AG10803 (cell line): ENCODE measurements at regions not wholly inside any gene's neighbourhood (a gene's known extent, or its start where the extent isn't known, plus 50 kb on each side); places are given as distances from the start of the nearest gene placed in this dataset.

Source experiments
- DNase-seq: peaks from one replicate; pipeline ENCODE4 v3.0.0; 2010; ENCODE audit warnings: low read depth
- H3K4me3 ChIP-seq: 2 replicates; pipeline ENCODE4 v1.5.1; 2011; ENCODE audit warnings: mild to moderate bottlenecking, low read length, control low read depth
- CTCF ChIP-seq: conservative IDR thresholded peaks from 2 replicates; pipeline ENCODE4 v1.5.1; 2011; ENCODE audit warnings: mild to moderate bottlenecking, low read length, control low read depth, inconsistent platforms

- H3K4me3 ChIP-seq = no peak overlapping the region
- TF ChIP-seq CTCF = no peak
- DNase-seq = no peak
Observed at GRCh38 chr5:164000819-164001218, 495.4 kb downstream of the MAT2B start.

GRCh38 chr5:164002214-164002613 is 496.8 kb downstream of the MAT2B start:
- TF ChIP-seq CTCF = no peak
- DNase-seq = no peak
- H3K4me3 ChIP-seq = no peak overlapping the region

- no peak overlapping the region for H3K4me3 ChIP-seq
- no peak for TF ChIP-seq CTCF
- DNase-seq = peak; percentile 5
Observed at GRCh38 chr5:164002628-164003027, 497.2 kb downstream of the MAT2B start.

GRCh38 chr5:164005071-164005470 is 499.7 kb downstream of the MAT2B start:
- no peak for DNase-seq
- TF ChIP-seq CTCF = no peak

GRCh38 chr5:164007064-164007463 is 501.6 kb downstream of the MAT2B start:
- DNase-seq = no peak
- no peak overlapping the region for H3K4me3 ChIP-seq
- no peak for TF ChIP-seq CTCF

More at GRCh38 chr5:164005071-164005470, 499.7 kb downstream of the MAT2B start:
- no peak overlapping the region for H3K4me3 ChIP-seq

GRCh38 chr5:164009621-164010020 is 504.2 kb downstream of the MAT2B start:
- no peak for DNase-seq
- no peak for TF ChIP-seq CTCF
- H3K4me3 ChIP-seq = no peak overlapping the region

GRCh38 chr5:164010900-164011299 is 505.5 kb downstream of the MAT2B start:
- no peak for TF ChIP-seq CTCF
- no peak for DNase-seq
- H3K4me3 ChIP-seq = no peak overlapping the region
